HCT116 (cell line): ENCODE measurements at regions not wholly inside any gene's neighbourhood (a gene's known extent, or its start where the extent isn't known, plus 50 kb on each side); places are given as distances from the start of the nearest gene placed in this dataset.

Experiments
- ATAC-seq: fragments of 200-7000 bp; cut with Tn5 transposase; 2 replicates; pipeline ENCODE4 v1.9.1; 2020; ENCODE audit warnings: mild to moderate bottlenecking, moderate library complexity
- BruUV-seq: library from RNA; stranded (reverse); fragments of 400-500 nt; replicated peaks from 2 replicates; lab custom pipeline; 2021; lab: Mats Ljungman, UMichigan
- CTCF ChIA-PET: fragments of 300-600 bp; sonication (Branson Sonifier 250); formaldehyde crosslinking; loops from one replicate; lab custom pipeline; 2021; ENCODE audit warnings: antibody characterized with exemption; lab: Charles Lee
- POLR2A ChIA-PET: fragments of 300-600, 350-600 bp; sonication (Branson Sonifier 250); formaldehyde crosslinking; loops from one replicate; lab custom pipeline; 2021; ENCODE audit warnings: antibody characterized with exemption; lab: Charles Lee
- RAD21 ChIA-PET, 2 experiments: fragments of 300-600 bp; sonication (Branson Sonifier 250); formaldehyde crosslinking; loops; one replicate each; lab custom pipeline; 2023; ENCODE audit warnings: low total read pairs in 2 of 2; ENCODE audit not compliant: uncharacterized antibody in 2 of 2, unreplicated experiment in 2 of 2, low non-redundant PET in 1 of 2; lab: Charles Lee
- DNase-seq: peaks from one replicate; pipeline ENCODE4 v3.0.0-alpha.2; 2010; ENCODE audit warnings: low read depth, low spot score
- H2AFZ ChIP-seq: fragments of 200-600 bp; shearing (Covaris generic), sonication (generic); 2 replicates; pipeline ENCODE4 v1.6.1; 2017; ENCODE audit warnings: low read depth, mixed run types, mixed read lengths, antibody characterized with exemption, low read length; ENCODE audit not compliant: poor library complexity, severe bottlenecking
- H3K27ac ChIP-seq: 2 replicates; pipeline ENCODE4 v1.5.1; 2012; ENCODE audit warnings: low read depth, low read length
- H3K27me3 ChIP-seq: fragments of 200-600 bp; sonication (generic); 2 replicates; pipeline ENCODE4 v1.6.1; 2016; ENCODE audit warnings: mixed run types, low read length, mixed read lengths; ENCODE audit not compliant: insufficient read depth
- H3K36me3 ChIP-seq, 2 experiments: fragments of 200-500 bp in 1 of 2; fragments of 200-600 bp in 1 of 2; sonication (Bioruptor generic) in 1 of 2; sonication (generic) in 1 of 2; 2 replicates each; pipeline versions ENCODE4 v1.5.1 to v1.6.1; 2014 to 2016; ENCODE audit warnings: low read length in 2 of 2, inconsistent platforms in 1 of 2, mixed read lengths in 1 of 2, mixed run types in 1 of 2; ENCODE audit not compliant: insufficient read depth in 2 of 2, control insufficient read depth in 1 of 2
- H3K4me1 ChIP-seq, 2 experiments: fragments of 200-600 bp in 1 of 2; sonication (generic) in 1 of 2; 2 replicates each; pipeline versions ENCODE4 v1.5.1 to v1.6.1; 2012 to 2017; ENCODE audit warnings: low read length in 2 of 2, inconsistent platforms in 1 of 2, mild to moderate bottlenecking in 1 of 2, mixed read lengths in 1 of 2, mixed run types in 1 of 2, moderate library complexity in 1 of 2; ENCODE audit not compliant: insufficient read depth in 2 of 2, control insufficient read depth in 1 of 2
- H3K4me2 ChIP-seq: fragments of 200-600 bp; sonication (generic); 2 replicates; pipeline ENCODE4 v1.6.1; 2017; ENCODE audit warnings: mixed run types, low read length, mixed read lengths
- H3K4me3 ChIP-seq, 2 experiments: fragments of 200-600 bp in 1 of 2; sonication (generic) in 1 of 2; replicated peaks in 1 of 2; 2 replicates each; pipeline ENCODE4 v1.5.1; 2011 to 2016; ENCODE audit warnings: low read length in 2 of 2, control low read depth in 1 of 2, low read depth in 1 of 2, mild to moderate bottlenecking in 1 of 2, mixed read lengths in 1 of 2, mixed run types in 1 of 2
- H3K79me2 ChIP-seq: fragments of 200-600 bp; sonication (generic); 2 replicates; pipeline ENCODE4 v1.6.1; 2017; ENCODE audit warnings: mild to moderate bottlenecking, mixed run types, low read length, moderate library complexity, mixed read lengths; ENCODE audit not compliant: insufficient read depth
- H3K9ac ChIP-seq: fragments of 200-600 bp; sonication (generic); 2 replicates; pipeline ENCODE4 v1.6.1; 2016; ENCODE audit warnings: low read length, mixed read lengths
- H3K9me2 ChIP-seq: fragments of 200-600 bp; sonication (generic), shearing (Covaris generic); 2 replicates; pipeline ENCODE4 v1.6.1; 2017; ENCODE audit warnings: mixed run types, mild to moderate bottlenecking, moderate library complexity; ENCODE audit not compliant: insufficient read depth
- H3K9me3 ChIP-seq, 2 experiments: fragments of 200-500 bp in 1 of 2; fragments of 200-600 bp in 1 of 2; sonication (Bioruptor generic) in 1 of 2; sonication (generic) in 1 of 2; 2 replicates each; pipeline ENCODE4 v1.6.1; 2014 to 2017; ENCODE audit warnings: low read length in 2 of 2, mixed read lengths in 2 of 2, inconsistent platforms in 1 of 2, low read depth in 1 of 2, mild to moderate bottlenecking in 1 of 2, mixed run types in 1 of 2, moderate library complexity in 1 of 2; ENCODE audit not compliant: control insufficient read depth in 1 of 2, insufficient read depth in 1 of 2
- H4K20me1 ChIP-seq: fragments of 200-600 bp; sonication (generic), shearing (Covaris generic); 2 replicates; pipeline ENCODE4 v1.6.1; 2017; ENCODE audit warnings: mixed run types, mild to moderate bottlenecking, moderate library complexity; ENCODE audit not compliant: insufficient read depth
- ATF3 ChIP-seq: IDR thresholded peaks from 2 replicates; pipeline ENCODE4 v1.6.1; 2012
- CBX3 ChIP-seq: IDR thresholded peaks from 2 replicates; pipeline ENCODE4 v1.6.1; 2012; ENCODE audit warnings: low read depth
- ELF1 ChIP-seq: IDR thresholded peaks from 2 replicates; pipeline ENCODE4 v1.6.1; 2012; ENCODE audit warnings: low read depth, borderline replicate concordance
- EZH2 ChIP-seq: fragments of 200-600 bp; sonication (generic); IDR thresholded peaks from 2 replicates; pipeline ENCODE4 v1.6.1; 2017; ENCODE audit warnings: antibody characterized with exemption, mixed run types
- JUND ChIP-seq: IDR thresholded peaks from 2 replicates; pipeline ENCODE4 v1.6.1; 2012
- MAX ChIP-seq: IDR thresholded peaks from 2 replicates; pipeline ENCODE4 v1.6.1; 2012
- POLR2A ChIP-seq: IDR thresholded peaks from 2 replicates; pipeline ENCODE4 v1.7.0; 2011; ENCODE audit warnings: borderline replicate concordance; ENCODE audit not compliant: insufficient read depth, insufficient read length; ENCODE audit errors: extremely low read depth
- RAD21 ChIP-seq: IDR thresholded peaks from 2 replicates; pipeline ENCODE4 v1.6.1; 2012; ENCODE audit warnings: low read depth, mild to moderate bottlenecking
- SRF ChIP-seq: IDR thresholded peaks from 2 replicates; pipeline ENCODE4 v1.6.1; 2012; ENCODE audit warnings: low read depth
- TCF7L2 ChIP-seq: IDR thresholded peaks from 2 replicates; pipeline ENCODE4 v1.7.0; 2011; ENCODE audit warnings: borderline replicate concordance, inconsistent platforms; ENCODE audit not compliant: insufficient read depth, insufficient read length; ENCODE audit errors: extremely low read depth
- ZNF274 ChIP-seq: fragments of 200-500 bp; sonication (Bioruptor generic); IDR thresholded peaks from 2 replicates; pipeline ENCODE4 v1.6.1; 2014; ENCODE audit warnings: mild to moderate bottlenecking, low read depth, low read length, inconsistent platforms
- intact Hi-C: fragments of 100-400 bp; cut with micrococcal nuclease; formaldehyde crosslinking; loops from 2 replicates; pipeline ENCODE4 v1.10.0; 2022

GRCh38 chr6:4338884-4339283 lies 203.5 kb upstream of the ECI2 start:
- H3K4me1 ChIP-seq: no peaks in the 10 kb centered on the region
- H3K9me2 ChIP-seq: no peaks in the 10 kb centered on the region; the same call in 1 of the 2 replicates
- no peak overlapping the region for H2AFZ ChIP-seq
- RAD21 ChIA-PET: no interaction called here
- no peak overlapping the region for H3K4me3 ChIP-seq
- ATAC-seq (no peak), DNase-seq (no peak)
- H3K9me3 ChIP-seq: no peaks in the 10 kb centered on the region
- intact Hi-C loops: no loop called here
- TF ChIP-seq CBX3 (no peak), RAD21 (no peak), ATF3 (no peak)
- H3K36me3 ChIP-seq: no peaks in the 10 kb centered on the region
- POLR2A ChIA-PET: no interaction called here
- no peak overlapping the region for H3K9ac ChIP-seq
- no peaks in the 10 kb centered on the region for H4K20me1 ChIP-seq
- no peaks in the 10 kb centered on the region for H3K27me3 ChIP-seq
- CTCF ChIA-PET: no interaction called here
- H3K27ac ChIP-seq: no peak overlapping the region
- no peak overlapping the region for H3K4me2 ChIP-seq
- BruUV-seq: no TSS peak
- H3K79me2 ChIP-seq: no peaks in the 10 kb centered on the region

- ChIA-PET CTCF (no interaction called here), RAD21 (no interaction called here), POLR2A (no interaction called here)
- DNase-seq (no peak), ATAC-seq (no peak)
- Histone ChIP-seq H3K4me1 (no peaks in the 10 kb centered on the region), H3K9ac (no peak overlapping the region), H3K4me2 (no peak overlapping the region), H2AFZ (no peak overlapping the region), H4K20me1 (no peaks in the 10 kb centered on the region), H3K9me3 (no peaks in the 10 kb centered on the region), H3K27me3 (no peaks in the 10 kb centered on the region), H3K27ac (no peak overlapping the region), H3K79me2 (no peaks in the 10 kb centered on the region), H3K9me2 (no peaks in the 10 kb centered on the region; the same call in 1 of the 2 replicates), H3K36me3 (no peaks in the 10 kb centered on the region), H3K4me3 (no peak overlapping the region)
- no peak for TF ChIP-seq TCF7L2
- no peak for TF ChIP-seq JUND
- TF ChIP-seq ATF3: no peak
- TF ChIP-seq SRF: no peak
- TF ChIP-seq POLR2A: no peak
- no peak for TF ChIP-seq MAX
- TF ChIP-seq ELF1: no peak
- no peak for TF ChIP-seq ZNF274
- no peak for TF ChIP-seq EZH2
- intact Hi-C loops: no loop called here
- no TSS peak for BruUV-seq
Measured at GRCh38 chr6:4336778-4337442, 201.5 kb upstream of the ECI2 start.
